DMS79 treated with DMSO at 0.1 percent for 48 hours (cell line): ENCODE measurements at regions not wholly inside any gene's neighbourhood (a gene's known extent, or its start where the extent isn't known, plus 50 kb on each side); places are given as distances from the start of the nearest gene placed in this dataset.

Source experiments
- DNase-seq: peaks from one replicate; lab custom pipeline; 2025; lab: John Stamatoyannopoulos, UW

- DNase-seq = no peak
Observed at GRCh38 chr9:13332571-13332970, 53.1 kb upstream of the MPDZ start.

GRCh38 chr9:13331320-13331719 is 51.8 kb upstream of the MPDZ start:
- no peak for DNase-seq

GRCh38 chr9:13330396-13331004 is 51.0 kb upstream of the MPDZ start:
- no peak for DNase-seq
